HepG2 (cell line): ENCODE measurements at regions not wholly inside any gene's neighbourhood (a gene's known extent, or its start where the extent isn't known, plus 50 kb on each side); places are given as distances from the start of the nearest gene placed in this dataset.

ENCODE experiments used
- ATAC-seq: fragments of 200-7000 bp; cut with Tn5 transposase; 3 replicates; pipeline ENCODE4 v1.9.1; 2020; ENCODE audit warnings: mild to moderate bottlenecking, moderate library complexity
- BruUV-seq: library from RNA; stranded (reverse); fragments of 400-500 nt; replicated peaks from 2 replicates; lab custom pipeline; 2021; lab: Mats Ljungman, UMichigan
- CTCF ChIA-PET: fragments of 300-600 bp; formaldehyde crosslinking; extraction: SDS; loops from one replicate; lab custom pipeline; 2021; ENCODE audit warnings: low total read pairs, inconsistent platforms, low intra/inter-chr PET ratio; lab: Yijun Ruan, JAX
- POLR2A ChIA-PET: fragments of 350-600 bp; sonication (Branson Sonifier 250); formaldehyde crosslinking; loops from one replicate; lab custom pipeline; 2020; ENCODE audit warnings: antibody characterized with exemption, inconsistent platforms; lab: Yijun Ruan, JAX
- DNase-seq: peaks from one replicate; pipeline ENCODE4 v3.0.0-alpha.2; 2015; ENCODE audit warnings: low spot score
- FAIRE-seq: peaks from 3 replicates; lab custom pipeline; 2011; peaks lifted over from hg19 to GRCh38; lab: Jason Lieb, UNC
- H2AFZ ChIP-seq: one replicate; pipeline ENCODE4 v1.6.1; 2011; ENCODE audit warnings: low read length, inconsistent platforms
- H3K27ac ChIP-seq: fragments of 300-600 bp; 3 replicates; pipeline ENCODE4 v1.8.0; 2011; ENCODE audit warnings: mixed run types, mild to moderate bottlenecking, mixed read lengths, low read length, inconsistent platforms; ENCODE audit not compliant: insufficient read depth; ENCODE audit errors: extremely low read length
- H3K27me3 ChIP-seq, 2 experiments: fragments of 200-600 bp in 1 of 2; 2 replicates in 1 of 2; 3 replicates in 1 of 2; pipeline versions ENCODE4 v1.6.0 to v1.8.0; 2011; ENCODE audit warnings: low read length in 2 of 2, mild to moderate bottlenecking in 2 of 2, moderate library complexity in 2 of 2, inconsistent platforms in 1 of 2; ENCODE audit not compliant: insufficient read depth in 2 of 2, control insufficient read depth in 1 of 2
- H3K36me3 ChIP-seq, 2 experiments: fragments of 200-600 bp in 1 of 2; replicated peaks in 1 of 2; 2 replicates in 1 of 2; 3 replicates in 1 of 2; pipeline versions ENCODE4 v1.5.1 to v1.8.0; 2011; ENCODE audit warnings: low read length in 2 of 2, inconsistent platforms in 1 of 2; ENCODE audit not compliant: insufficient read depth in 2 of 2, control insufficient read depth in 1 of 2
- H3K4me1 ChIP-seq: 2 replicates; pipeline ENCODE4 v1.5.1; 2012; ENCODE audit warnings: low read length, inconsistent platforms; ENCODE audit not compliant: insufficient read depth
- H3K4me2 ChIP-seq: 2 replicates; pipeline ENCODE4 v1.6.0; 2011; ENCODE audit warnings: low read depth, low read length, inconsistent platforms
- H3K4me3 ChIP-seq, 3 experiments: fragments of 200-600 bp in 1 of 3; sonication (generic), shearing (Covaris generic) in 1 of 3; replicated peaks in 1 of 3; 2 replicates each; pipeline ENCODE4 v1.5.1; 2011 to 2016; ENCODE audit warnings: low read length in 3 of 3, inconsistent platforms in 2 of 3, low read depth in 2 of 3, mild to moderate bottlenecking in 2 of 3, control low read depth in 1 of 3, mixed read lengths in 1 of 3; ENCODE audit not compliant: insufficient read depth in 1 of 3
- H3K79me2 ChIP-seq: one replicate; pipeline ENCODE4 v1.6.1; 2011; ENCODE audit warnings: low read length, inconsistent platforms; ENCODE audit not compliant: insufficient read depth
- H3K9ac ChIP-seq: 2 replicates; pipeline ENCODE4 v1.6.0; 2011; ENCODE audit warnings: mild to moderate bottlenecking, low read depth, low read length, inconsistent platforms; ENCODE audit not compliant: insufficient read depth
- H3K9me3 ChIP-seq: 2 replicates; pipeline ENCODE4 v1.5.1; 2012; ENCODE audit warnings: mild to moderate bottlenecking, low read length
- H4K20me1 ChIP-seq: 2 replicates; pipeline ENCODE4 v1.6.0; 2011; ENCODE audit warnings: inconsistent platforms, mild to moderate bottlenecking, low read length, moderate library complexity; ENCODE audit not compliant: insufficient read depth
- AFF4 ChIP-seq: sonication (generic); formaldehyde crosslinking; IDR thresholded peaks from 2 replicates; pipeline ENCODE4 v1.4.0; 2020; ENCODE audit warnings: missing genetic modification reagents
- FOXK2 ChIP-seq: fragments of 450-650 bp; IDR thresholded peaks from 2 replicates; pipeline ENCODE4 v1.6.1; 2016
- GMEB2 ChIP-seq: IDR thresholded peaks from 2 replicates; pipeline ENCODE4 v1.6.1; 2016; ENCODE audit warnings: missing biosample characterization, missing genetic modification reagents, low read depth
- ONECUT2 ChIP-seq: sonication (generic); formaldehyde crosslinking; IDR thresholded peaks from 2 replicates; pipeline ENCODE4 v1.4.0; 2020; ENCODE audit warnings: missing genetic modification reagents
- POLR2A ChIP-seq, 2 experiments: IDR thresholded peaks; 2 replicates each; pipeline ENCODE4 v1.6.1; 2011; ENCODE audit warnings: low read depth in 2 of 2, low read length in 2 of 2, mild to moderate bottlenecking in 1 of 2, moderate library complexity in 1 of 2; ENCODE audit not compliant: insufficient read depth in 1 of 2
- SMC3 ChIP-seq: IDR thresholded peaks from 2 replicates; pipeline ENCODE4 v1.6.1; 2011; ENCODE audit warnings: low read length, improper control_type of control experiment
- ZEB1 ChIP-seq: IDR thresholded peaks from 2 replicates; pipeline ENCODE4 v1.6.1; 2012; ENCODE audit warnings: mild to moderate bottlenecking, low read depth, inconsistent platforms; ENCODE audit not compliant: insufficient replicate concordance
- ZNF180 ChIP-seq: sonication (generic); formaldehyde crosslinking; IDR thresholded peaks from 2 replicates; pipeline ENCODE4 v1.4.0; 2020; ENCODE audit warnings: low read depth, missing genetic modification reagents, borderline replicate concordance
- ZNF292 ChIP-seq: sonication (generic); formaldehyde crosslinking; IDR thresholded peaks from 2 replicates; pipeline ENCODE4 v1.8.1; 2022; ENCODE audit warnings: mild to moderate bottlenecking, low read depth, missing genetic modification reagents, borderline replicate concordance
- ZNF496 ChIP-seq: sonication (generic); formaldehyde crosslinking; IDR thresholded peaks from 2 replicates; pipeline ENCODE4 v1.8.1; 2023; ENCODE audit warnings: mild to moderate bottlenecking, moderate library complexity, missing genetic modification reagents; ENCODE audit not compliant: insufficient replicate concordance
- ZNF891 ChIP-seq: sonication (generic); formaldehyde crosslinking; IDR thresholded peaks from 2 replicates; pipeline ENCODE4 v1.5.0; 2020; ENCODE audit warnings: mild to moderate bottlenecking, missing genetic modification reagents
- WGBS: methylation state at CpG from one replicate; pipeline ENCODE4 v1.1.6; 2017; ENCODE audit warnings: low lambda C conversion rate; 5-methylcytosine and 5-hydroxymethylcytosine counted together
- in situ Hi-C: cut with HindIII; loops from 2 replicates; pipeline ENCODE4 v1.10.0; 2017; ENCODE audit warnings: low pct_unique_long_range_greater_than_20kb; ENCODE audit not compliant: extremely low pct_ligation_motif_present
- intact Hi-C: fragments of 100-400 bp; cut with micrococcal nuclease; formaldehyde crosslinking; loops from one replicate; pipeline ENCODE4 v1.10.0; 2022; ENCODE audit not compliant: unreplicated experiment

DNA sequence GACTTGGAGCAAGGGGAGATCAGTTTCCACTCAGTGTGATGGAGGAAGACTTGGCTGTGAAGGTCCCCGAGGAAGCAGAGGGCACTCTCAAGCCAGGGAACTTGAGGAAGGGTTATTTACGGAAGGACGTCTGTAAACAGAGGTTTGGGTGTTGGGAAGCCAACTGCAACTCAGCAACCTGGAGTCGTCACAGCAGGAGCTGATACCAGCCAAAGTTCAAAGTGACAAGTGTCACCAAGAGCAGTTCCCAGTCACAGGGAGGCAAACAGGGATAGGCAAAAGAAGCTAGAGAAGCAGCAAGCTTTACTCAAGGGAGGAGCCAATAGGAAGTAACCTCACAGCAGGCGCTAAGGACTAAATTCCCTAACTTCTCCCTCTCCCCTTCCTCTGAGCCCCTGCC, 205.5 kb downstream of the EFNB2 start:
- H2AFZ ChIP-seq: no peak overlapping the region
- no peak for FAIRE-seq
- no peak overlapping the region for H3K9ac ChIP-seq
- POLR2A ChIA-PET: no interaction called here
- no peaks in the 10 kb centered on the region for H3K27me3 ChIP-seq
- 2% methylated on average over 5 of the region's 5 CpGs for whole genome bisulfite sequencing
- H3K4me3 ChIP-seq: no peak overlapping the region
- H3K9me3 ChIP-seq: no peaks in the 10 kb centered on the region
- H4K20me1 ChIP-seq: no peaks in the 10 kb centered on the region
- intact Hi-C loops: no loop called here
- in situ Hi-C loops: no loop called here
- H3K4me1 ChIP-seq: no peaks in the 10 kb centered on the region
- TF ChIP-seq ZNF891 (no peak), ZEB1 (no peak)
- H3K27ac ChIP-seq: no peak overlapping the region
- no peaks in the 10 kb centered on the region for H3K36me3 ChIP-seq
- no peak for DNase-seq
- CTCF ChIA-PET: no interaction called here
- no peak for ATAC-seq
- H3K4me2 ChIP-seq: no peak overlapping the region
- no peaks in the 10 kb centered on the region for H3K79me2 ChIP-seq
- no TSS peak for BruUV-seq

DNA sequence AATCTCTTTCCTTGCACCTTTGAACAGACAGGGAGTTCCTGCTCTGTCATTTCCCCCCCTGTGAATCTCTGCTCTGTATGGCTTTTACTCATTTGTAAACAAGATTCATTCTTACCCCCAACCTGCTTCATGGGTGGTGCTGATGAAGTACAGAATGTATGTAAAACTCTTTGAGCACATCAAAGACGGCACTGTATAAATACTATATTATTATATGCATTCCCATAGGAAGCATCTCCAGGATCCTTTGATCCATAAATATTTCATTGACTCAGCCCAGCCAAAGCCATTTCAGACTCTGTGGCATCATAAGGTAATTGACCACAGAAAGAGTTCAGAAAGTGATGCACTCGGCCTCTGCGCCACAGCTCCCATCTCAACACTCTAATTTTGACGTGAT, 208.7 kb downstream of the EFNB2 start:
- Histone ChIP-seq H3K27ac (no peak overlapping the region), H3K9me3 (peaks cover 30% of the 10 kb centered on the region), H4K20me1 (no peaks in the 10 kb centered on the region), H3K9ac (no peak overlapping the region), H3K4me3 (no peak overlapping the region), H3K27me3 (no peaks in the 10 kb centered on the region), H3K4me1 (no peaks in the 10 kb centered on the region), H3K79me2 (no peaks in the 10 kb centered on the region), H3K36me3 (no peaks in the 10 kb centered on the region), H3K4me2 (no peak overlapping the region), H2AFZ (no peak overlapping the region)
- CTCF ChIA-PET: no interaction called here
- ATAC-seq (no peak), FAIRE-seq (no peak), DNase-seq (no peak)
- intact Hi-C loops (no loop called here), in situ Hi-C loops (no loop called here)
- no TSS peak for BruUV-seq
- WGBS: 3% methylated on average over 4 of the region's 4 CpGs
- POLR2A ChIA-PET: no interaction called here
- TF ChIP-seq POLR2A (IDR thresholded peaks at IDR 0.05; ENCODE audit: insufficient read depth in 1 of 2, low read depth in 2 of 2, low read length in 2 of 2) (no peak), AFF4 (CRISPR knock-in tag) (no peak), GMEB2 (CRISPR knock-in tag) (no peak), ZNF180 (CRISPR knock-in tag) (no peak), SMC3 (no peak), FOXK2 (no peak), ZNF496 (CRISPR knock-in tag) (no peak), ZNF292 (no peak), ONECUT2 (no peak)
